Epithelial cell of proximal tubule (primary cell): ENCODE measurements at regions not wholly inside any gene's neighbourhood (a gene's known extent, or its start where the extent isn't known, plus 50 kb on each side); places are given as distances from the start of the nearest gene placed in this dataset.

Experiments
- DNase-seq: peaks from one replicate; pipeline ENCODE4 v3.0.0-alpha.2; 2011; ENCODE audit warnings: low read depth
- H3K4me3 ChIP-seq: 2 replicates; pipeline ENCODE4 v1.5.1; 2011; ENCODE audit warnings: low read depth, mild to moderate bottlenecking, low read length
- TF ChIP-seq, protein P1 (sequence below): conservative IDR thresholded peaks from 2 replicates; pipeline ENCODE4 v1.5.1; 2012; ENCODE audit warnings: low read depth, mild to moderate bottlenecking, low read length

DNA sequence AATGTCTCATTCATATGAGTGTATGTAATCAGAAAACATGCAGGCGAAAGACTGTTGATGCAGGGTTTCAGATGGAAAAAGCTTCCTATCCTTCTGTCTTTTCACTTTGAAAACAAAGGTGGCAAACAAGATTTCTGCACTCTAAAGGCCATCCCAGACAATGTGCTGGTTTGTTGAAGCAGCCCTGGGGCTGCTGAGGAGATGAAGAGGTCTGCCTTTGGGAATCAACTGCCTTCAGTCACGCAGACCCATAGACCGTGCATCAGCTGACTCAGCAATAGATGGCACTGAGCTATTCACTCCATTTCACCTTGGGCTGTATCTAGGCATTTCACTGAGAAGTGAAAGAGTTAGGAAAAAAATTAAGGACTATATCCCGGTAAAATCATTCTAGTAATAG, 60.5 kb upstream of the C5orf46 start:
- H3K4me3 ChIP-seq = no peak overlapping the region
- TF ChIP-seq, protein P1, sequence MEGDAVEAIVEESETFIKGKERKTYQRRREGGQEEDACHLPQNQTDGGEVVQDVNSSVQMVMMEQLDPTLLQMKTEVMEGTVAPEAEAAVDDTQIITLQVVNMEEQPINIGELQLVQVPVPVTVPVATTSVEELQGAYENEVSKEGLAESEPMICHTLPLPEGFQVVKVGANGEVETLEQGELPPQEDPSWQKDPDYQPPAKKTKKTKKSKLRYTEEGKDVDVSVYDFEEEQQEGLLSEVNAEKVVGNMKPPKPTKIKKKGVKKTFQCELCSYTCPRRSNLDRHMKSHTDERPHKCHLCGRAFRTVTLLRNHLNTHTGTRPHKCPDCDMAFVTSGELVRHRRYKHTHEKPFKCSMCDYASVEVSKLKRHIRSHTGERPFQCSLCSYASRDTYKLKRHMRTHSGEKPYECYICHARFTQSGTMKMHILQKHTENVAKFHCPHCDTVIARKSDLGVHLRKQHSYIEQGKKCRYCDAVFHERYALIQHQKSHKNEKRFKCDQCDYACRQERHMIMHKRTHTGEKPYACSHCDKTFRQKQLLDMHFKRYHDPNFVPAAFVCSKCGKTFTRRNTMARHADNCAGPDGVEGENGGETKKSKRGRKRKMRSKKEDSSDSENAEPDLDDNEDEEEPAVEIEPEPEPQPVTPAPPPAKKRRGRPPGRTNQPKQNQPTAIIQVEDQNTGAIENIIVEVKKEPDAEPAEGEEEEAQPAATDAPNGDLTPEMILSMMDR = no peak
- DNase-seq = no peak

DNA sequence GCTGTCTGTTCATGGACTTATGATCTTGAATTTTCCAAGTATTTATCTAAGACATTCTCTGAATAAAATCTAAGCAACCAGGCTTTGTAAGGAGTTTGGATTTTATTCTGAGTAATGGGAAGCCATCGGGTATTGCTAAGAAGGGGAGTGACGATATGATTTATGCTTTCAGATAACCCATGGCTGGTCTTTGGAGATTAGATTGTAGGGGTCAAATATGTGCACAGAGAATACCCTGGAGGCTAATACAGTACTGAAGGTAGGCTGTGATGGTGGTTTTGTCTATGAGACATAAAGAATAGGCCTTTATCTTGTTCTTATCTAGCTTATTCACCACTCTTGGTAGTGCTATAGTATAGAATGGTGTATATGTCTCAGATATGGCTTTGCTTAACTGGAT, 60.0 kb upstream of the C5orf46 start:
- TF ChIP-seq, protein P1 = no peak
- H3K4me3 ChIP-seq = no peak overlapping the region
- DNase-seq = no peak

DNA sequence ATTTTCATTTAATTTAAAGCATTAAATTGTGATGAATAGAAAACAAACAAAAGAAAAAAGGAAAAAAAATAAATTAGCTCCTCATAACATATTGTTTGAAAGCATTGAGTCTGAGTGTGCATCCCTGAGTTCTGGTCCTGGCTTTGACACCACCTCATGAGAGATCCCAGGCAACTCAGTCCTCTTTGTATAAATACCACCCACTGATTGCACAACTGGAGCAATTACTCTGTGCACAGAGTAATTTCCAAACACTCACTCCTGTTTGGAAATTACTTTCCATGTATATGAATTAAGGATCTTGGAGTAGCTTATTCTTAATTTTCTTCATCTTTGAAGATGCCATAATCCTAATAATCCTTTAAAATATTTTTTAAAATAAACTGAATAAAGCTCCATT, 59.4 kb upstream of the C5orf46 start:
- TF ChIP-seq, protein P1 = no peak
- DNase-seq = no peak
- no peak overlapping the region for H3K4me3 ChIP-seq

DNA sequence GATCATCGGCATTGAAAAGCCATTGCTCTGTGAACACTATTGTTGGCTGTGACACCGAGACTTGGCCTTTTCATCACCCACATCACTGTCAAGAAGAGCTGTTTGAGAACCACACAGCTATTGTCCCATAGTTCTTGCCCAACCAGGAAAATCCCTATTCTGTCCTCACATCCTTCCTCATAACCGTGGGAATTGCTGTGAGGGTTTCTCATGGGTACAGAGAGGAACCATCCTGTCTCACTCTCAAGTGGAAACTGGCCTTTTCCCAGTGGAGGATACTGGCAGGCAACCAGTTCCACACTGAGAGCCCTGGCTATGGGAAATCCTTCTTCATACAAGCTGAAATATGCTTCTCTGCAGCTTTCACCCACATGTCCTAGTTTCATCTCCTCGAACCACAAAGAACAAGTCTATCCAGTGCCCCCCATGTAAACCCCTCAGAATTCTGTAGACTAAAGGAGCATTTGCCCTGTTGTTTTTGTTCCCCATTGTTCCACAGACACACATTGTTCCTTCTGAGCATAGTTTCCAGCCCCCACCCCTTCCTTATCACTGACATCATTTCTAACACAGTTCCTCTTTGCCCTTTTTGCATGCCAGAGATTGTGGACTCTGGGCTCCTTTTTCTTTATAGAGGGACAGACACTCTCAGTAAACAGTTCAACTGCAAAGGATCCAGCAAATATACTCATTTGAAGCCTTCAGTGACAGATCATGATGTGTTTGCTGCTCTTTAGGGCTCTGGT, 57.8 kb upstream of the C5orf46 start:
- H3K4me3 ChIP-seq = no peak overlapping the region
- no peak for DNase-seq
- TF ChIP-seq, protein P1 = no peak

DNA sequence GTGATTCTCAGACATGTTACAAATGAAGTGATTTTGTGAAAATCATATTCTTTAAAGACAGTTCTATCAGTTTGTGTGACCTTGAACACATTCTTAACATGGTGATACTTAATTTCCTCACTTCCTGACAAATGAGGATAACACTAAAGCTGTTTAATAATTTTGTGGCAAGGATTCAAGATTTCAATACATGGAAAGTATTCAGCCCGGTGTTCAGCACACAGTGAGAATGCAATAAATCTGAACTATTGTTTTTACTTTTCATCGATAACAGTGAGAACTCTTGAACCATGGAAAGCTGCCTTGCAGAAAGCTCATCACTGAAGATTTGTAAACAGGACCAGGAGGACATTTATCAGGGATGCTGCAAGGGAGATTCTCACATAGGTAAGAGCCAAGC, 57.1 kb upstream of the C5orf46 start:
- no peak overlapping the region for H3K4me3 ChIP-seq
- TF ChIP-seq, protein P1 = no peak
- DNase-seq = no peak

DNA sequence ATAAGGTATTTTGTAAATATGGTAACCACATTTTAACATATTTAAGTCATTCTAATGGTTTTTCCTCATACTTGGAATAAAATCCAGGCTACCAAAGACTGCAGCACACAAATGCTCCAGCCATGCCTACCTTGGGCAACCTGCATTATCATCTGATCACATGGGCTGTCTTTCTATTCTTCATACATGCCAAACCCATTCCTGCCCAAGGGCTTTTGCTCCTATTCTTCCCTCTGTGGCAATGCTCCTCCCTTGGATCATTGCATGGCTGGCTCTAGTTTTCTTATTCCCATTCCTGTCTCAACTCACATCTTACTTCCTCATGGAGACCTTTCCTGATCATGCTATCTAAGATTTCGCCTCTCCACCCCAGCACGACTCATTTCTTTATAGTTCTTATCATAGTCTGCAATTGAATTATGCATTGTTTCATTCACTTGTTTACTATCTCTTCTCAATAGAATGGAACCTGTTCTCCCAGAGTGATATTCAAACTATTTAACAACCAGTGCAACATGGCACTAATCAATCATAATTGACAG, 54.9 kb upstream of the C5orf46 start:
- TF ChIP-seq, protein P1 = no peak
- no peak overlapping the region for H3K4me3 ChIP-seq
- DNase-seq = no peak

DNA sequence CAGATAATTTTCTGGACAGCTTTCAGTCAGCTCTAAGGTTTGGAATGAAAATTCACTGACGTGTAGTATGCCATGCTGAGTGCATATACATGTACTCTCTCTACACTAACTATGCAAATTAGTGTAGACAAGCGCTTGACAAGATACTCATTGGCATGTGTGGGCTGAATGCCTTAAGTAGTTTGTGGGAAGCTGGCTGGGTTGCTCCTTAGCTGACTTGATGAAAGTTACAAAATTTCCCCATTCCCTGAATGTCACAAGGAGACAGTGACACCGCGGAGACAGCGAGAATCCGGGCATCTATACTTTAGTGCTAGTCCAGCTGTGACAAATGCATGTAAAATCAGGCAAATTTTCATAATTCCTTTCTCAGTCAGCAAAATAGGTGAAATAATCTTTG, 51.6 kb upstream of the C5orf46 start:
- H3K4me3 ChIP-seq = no peak overlapping the region
- no peak for DNase-seq
- TF ChIP-seq, protein P1 = no peak
